ENCODE measurements at regions not wholly inside any gene's neighbourhood (a gene's known extent, or its start where the extent isn't known, plus 50 kb on each side); places are given as distances from the start of the nearest gene placed in this dataset.

- TF ChIP-seq CTCF (IDR thresholded peaks at IDR 0.05) = no peak
- TF ChIP-seq POLR2A (IDR thresholded peaks at IDR 0.05) = no peak
Observed at GRCh38 chr10:37638569-37638968, 218.8 kb downstream of the ZNF248 start.
